ENCODE measurements at regions not wholly inside any gene's neighbourhood (a gene's known extent, or its start where the extent isn't known, plus 50 kb on each side); places are given as distances from the start of the nearest gene placed in this dataset.
A peak's percentile ranks its signal among the peaks of the same experiment; 100 is the strongest.

DNA sequence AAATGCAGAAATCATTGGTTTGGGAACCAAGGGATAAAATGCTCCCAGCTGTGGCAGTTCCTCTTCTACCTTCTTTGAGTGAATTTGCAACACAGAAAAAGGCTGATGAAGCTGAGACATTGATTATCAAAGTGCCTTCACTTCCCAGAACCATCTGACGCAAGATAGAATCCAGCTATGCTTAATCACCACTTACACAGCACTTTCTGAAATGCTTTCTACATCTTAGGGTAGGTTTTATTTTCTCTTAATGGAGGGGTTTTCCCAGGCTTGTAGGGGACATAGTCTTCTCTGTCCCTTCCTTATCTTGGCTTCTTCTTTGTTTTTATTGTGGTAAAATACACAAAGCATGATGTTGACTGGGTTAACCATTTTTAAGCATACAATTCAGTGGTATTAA lies 332.6 kb upstream of the ZNF32 start:
- no peaks in the 10 kb centered on the region for H3K23me2 ChIP-seq (ENCODE audit: low read depth, low read length)
- H3K36me3 ChIP-seq (ENCODE audit: control insufficient read depth in 2 of 4, insufficient read depth in 4 of 4, low read length in 3 of 4) = no peaks in the 10 kb centered on the region
- no peaks in the 10 kb centered on the region for H3K27me3 ChIP-seq (replicated peaks in 1 of 4; ENCODE audit: control insufficient read depth in 3 of 4, extremely low read depth in 1 of 4, insufficient read depth in 3 of 4, low read length in 3 of 4)
- no peak overlapping the region for H2AFZ ChIP-seq (ENCODE audit: low read length)
- ChIA-PET POLR2A (ENCODE audit: partially characterized antibody) (no interaction called here), CTCF (ENCODE audit: partially characterized antibody) (no interaction called here)
- no peaks in the 10 kb centered on the region for H3K79me1 ChIP-seq (ENCODE audit: low read depth, low read length)
- no peaks in the 10 kb centered on the region for H4K20me1 ChIP-seq (replicated peaks in 1 of 2; ENCODE audit: control insufficient read depth in 1 of 2, insufficient read depth in 2 of 2, low read length in 2 of 2)
- no peak overlapping the region for H3K14ac ChIP-seq (ENCODE audit: insufficient read length)
- H2BK15ac ChIP-seq (ENCODE audit: low read length) = no peak overlapping the region
- no peak overlapping the region for H2BK12ac ChIP-seq (ENCODE audit: low read depth, low read length)
- no peak overlapping the region for H3K56ac ChIP-seq (replicated peaks; ENCODE audit: insufficient read length, low read depth, low read length)
- TF ChIP-seq KDM5A (IDR thresholded peaks at IDR 0.05; ENCODE audit: low read length) = no peak
- peak; percentile 65; the same call in 1 of the 2 replicates for TF ChIP-seq BACH1 (IDR thresholded peaks at IDR 0.05; ENCODE audit: low read length)
- no peak overlapping the region for H2BK5ac ChIP-seq (ENCODE audit: low read depth, low read length)
- DNase-seq (ENCODE audit: low read depth in 1 of 2, low spot score in 2 of 2) = no peak
- no peak overlapping the region for H2BK20ac ChIP-seq (ENCODE audit: low read length)
- H3K4ac ChIP-seq (replicated peaks; ENCODE audit: insufficient read length, low read depth, low read length) = no peak overlapping the region
- no peak overlapping the region for H2AK5ac ChIP-seq (ENCODE audit: low read depth, low read length)
- H3K23ac ChIP-seq (ENCODE audit: insufficient read length) = no peak overlapping the region
- H3K9ac ChIP-seq (replicated peaks in 1 of 4; ENCODE audit: extremely low read depth in 1 of 4, low read depth in 3 of 4, low read length in 3 of 4) = no peak overlapping the region
- H3K4me1 ChIP-seq (replicated peaks in 1 of 4; ENCODE audit: control insufficient read depth in 3 of 4, insufficient read depth in 4 of 4, low read length in 3 of 4) = no peaks in the 10 kb centered on the region
- H4K91ac ChIP-seq (replicated peaks; ENCODE audit: insufficient read length, low read length) = no peak overlapping the region
- no peak overlapping the region for H2BK120ac ChIP-seq (replicated peaks; ENCODE audit: low read depth, low read length)
- H3K79me2 ChIP-seq (ENCODE audit: control insufficient read depth in 1 of 2, insufficient read depth in 2 of 2, low read length in 2 of 2) = no peaks in the 10 kb centered on the region
- no peak overlapping the region for H3K4me3 ChIP-seq (ENCODE audit: extremely low read depth in 1 of 4, insufficient read depth in 2 of 4, low read depth in 3 of 4, low read length in 4 of 4)
- no peak overlapping the region for H3K27ac ChIP-seq (ENCODE audit: low read depth, low read length)
- H4K5ac ChIP-seq (ENCODE audit: insufficient read length, low read depth, low read length) = no peak overlapping the region
- H3K4me2 ChIP-seq (ENCODE audit: insufficient read depth in 1 of 2, low read depth in 2 of 2, low read length in 2 of 2) = no peak overlapping the region
- no peak overlapping the region for H3K18ac ChIP-seq (ENCODE audit: extremely low read depth, low read length)
- 85% methylated on average over 1 of the region's 1 CpG; no CpG with 5 or more reads in 1 of the 2 experiments for WGBS, 2 experiments (ENCODE audit: extremely low coverage in 1 of 2, insufficient coverage in 1 of 2, insufficient read length in 1 of 2, insufficient replicate concordance in 2 of 2, low coverage in 1 of 2, low lambda C conversion rate in 2 of 2, missing lambda C conversion rate in 1 of 2)
- FAIRE-seq = no peak
- H3K9me3 ChIP-seq (ENCODE audit: insufficient read depth in 2 of 2, low read depth in 1 of 2, low read length in 1 of 2) = no peaks in the 10 kb centered on the region
- H4K8ac ChIP-seq (ENCODE audit: extremely low read depth, insufficient read depth, low read length) = no peak overlapping the region

Data from H1 (cell line).